ENCODE measurements at regions not wholly inside any gene's neighbourhood (a gene's known extent, or its start where the extent isn't known, plus 50 kb on each side); places are given as distances from the start of the nearest gene placed in this dataset.

- in situ Hi-C loops (cut with HindIII; ENCODE audit: low sequenced_read_pairs): no loop called here
- no peak for DNase-seq (ENCODE audit: low spot score)
These were observed 68.5 kb upstream of the RAI14 start for GRCh38 chr5:34587355-34588241.

- DNase-seq (ENCODE audit: low spot score): no peak
- in situ Hi-C loops (cut with HindIII; ENCODE audit: low sequenced_read_pairs): no loop called here
These were observed 66.3 kb upstream of the RAI14 start for GRCh38 chr5:34589832-34590231.

GRCh38 chr5:34591723-34592122 lies 64.4 kb upstream of the RAI14 start:
- in situ Hi-C loops (cut with HindIII; ENCODE audit: low sequenced_read_pairs): no loop called here
- no peak for DNase-seq (ENCODE audit: low spot score)

- in situ Hi-C loops (cut with HindIII; ENCODE audit: low sequenced_read_pairs): no loop called here
- no peak for DNase-seq (ENCODE audit: low spot score)
These were observed 58.8 kb upstream of the RAI14 start for GRCh38 chr5:34597034-34598027.

DNA sequence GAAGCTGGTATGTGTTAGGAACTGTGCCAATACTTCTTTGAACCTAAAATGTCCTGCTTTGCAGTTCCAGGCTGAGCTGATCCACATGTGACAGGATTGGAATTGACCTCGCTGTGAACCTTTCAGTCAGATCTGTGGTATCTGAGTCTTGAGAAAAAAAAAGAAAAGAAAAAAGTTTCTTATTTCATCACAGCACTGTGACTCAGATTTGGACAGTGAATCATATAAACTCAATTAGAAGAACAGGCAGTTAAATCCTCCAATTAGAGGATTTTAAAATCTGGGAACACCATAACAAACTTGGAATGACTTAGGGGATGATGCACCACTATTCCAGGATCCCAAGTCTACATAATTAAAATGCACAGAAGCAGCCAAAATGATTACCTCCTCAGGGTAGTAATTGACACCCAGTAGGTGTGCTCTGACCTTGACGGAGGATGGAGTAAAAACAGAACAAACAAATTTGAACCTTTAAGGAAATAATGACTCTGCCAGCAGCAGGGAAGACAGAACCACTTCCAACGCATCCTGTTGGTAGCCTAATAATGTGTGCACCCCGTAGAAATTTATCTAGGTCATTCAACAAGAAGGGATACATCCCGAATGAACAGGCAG lies 57.8 kb upstream of the RAI14 start:
- peak; percentile 74 for DNase-seq (ENCODE audit: low spot score)
- in situ Hi-C loops (cut with HindIII; ENCODE audit: low sequenced_read_pairs): no loop called here

GRCh38 chr5:34599471-34600117 lies 56.5 kb upstream of the RAI14 start:
- in situ Hi-C loops (cut with HindIII; ENCODE audit: low sequenced_read_pairs): no loop called here

GRCh38 chr5:34600118-34600493 lies 56.0 kb upstream of the RAI14 start:
- no peak for DNase-seq (ENCODE audit: low spot score)
- in situ Hi-C loops (cut with HindIII; ENCODE audit: low sequenced_read_pairs): no loop called here

More at GRCh38 chr5:34599471-34600117, 56.5 kb upstream of the RAI14 start:
- DNase-seq (ENCODE audit: low spot score): no peak

GRCh38 chr5:34603378-34603777 lies 52.8 kb upstream of the RAI14 start:
- no peak for DNase-seq (ENCODE audit: low spot score)
- in situ Hi-C loops (cut with HindIII; ENCODE audit: low sequenced_read_pairs): no loop called here

DNA sequence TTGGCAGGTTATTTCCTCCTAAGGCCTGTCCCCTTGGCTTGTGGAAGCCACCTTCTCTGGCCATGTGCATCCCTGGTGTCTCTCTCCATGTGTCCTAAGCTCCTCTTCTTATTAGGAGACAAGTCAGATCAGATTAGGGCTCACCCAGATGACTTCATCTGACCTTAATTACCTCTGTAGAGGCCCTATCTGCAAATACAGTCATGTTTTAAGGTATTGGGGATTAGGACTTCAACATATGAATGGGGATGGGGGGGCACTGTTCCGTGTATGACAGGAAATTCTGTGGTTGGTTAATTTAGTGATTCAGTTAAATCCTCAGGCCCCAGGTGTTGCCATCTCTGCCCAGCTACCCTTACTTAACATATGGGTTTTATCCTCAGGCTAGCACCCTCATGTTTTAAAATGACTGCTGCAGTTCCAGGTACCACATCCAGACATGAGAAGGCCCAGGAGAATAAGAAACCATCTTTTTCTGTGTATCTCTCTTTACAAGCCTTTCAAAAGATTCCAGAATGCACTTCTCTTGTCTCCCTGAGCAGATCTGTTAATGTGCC lies 51.9 kb upstream of the RAI14 start:
- in situ Hi-C loops (cut with HindIII; ENCODE audit: low sequenced_read_pairs): no loop called here
- no peak for DNase-seq (ENCODE audit: low spot score)

- in situ Hi-C loops (cut with HindIII; ENCODE audit: low sequenced_read_pairs): no loop called here
- no peak for DNase-seq (ENCODE audit: low spot score)
These were observed 50.0 kb upstream of the RAI14 start for GRCh38 chr5:34606101-34606500.
